ENCODE measurements at regions not wholly inside any gene's neighbourhood (a gene's known extent, or its start where the extent isn't known, plus 50 kb on each side); places are given as distances from the start of the nearest gene placed in this dataset.

DNA sequence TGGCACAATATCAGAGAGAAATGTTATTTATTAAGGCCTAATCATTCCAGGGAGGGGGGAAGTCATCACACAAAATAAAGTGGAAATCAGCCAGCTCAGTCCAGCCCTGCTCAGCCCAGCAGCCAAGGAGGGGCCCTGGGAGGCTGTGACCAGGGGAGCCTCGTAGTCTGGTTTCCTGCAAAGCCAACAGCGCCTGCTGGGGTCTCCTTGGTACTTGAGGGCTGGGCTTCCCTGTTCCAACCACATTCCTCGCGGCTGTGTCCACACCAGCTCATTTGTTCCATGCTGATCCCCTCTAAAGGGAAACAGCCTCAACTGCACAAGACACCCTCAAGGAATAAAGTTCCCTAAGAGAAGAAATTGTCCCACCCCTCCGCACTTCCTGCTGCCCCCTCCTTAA, 154.0 kb downstream of the TMEM132E start:
- no peak overlapping the region for H3K4me3 ChIP-seq (ENCODE audit: low read depth, low read length)
- TF ChIP-seq, protein P1, sequence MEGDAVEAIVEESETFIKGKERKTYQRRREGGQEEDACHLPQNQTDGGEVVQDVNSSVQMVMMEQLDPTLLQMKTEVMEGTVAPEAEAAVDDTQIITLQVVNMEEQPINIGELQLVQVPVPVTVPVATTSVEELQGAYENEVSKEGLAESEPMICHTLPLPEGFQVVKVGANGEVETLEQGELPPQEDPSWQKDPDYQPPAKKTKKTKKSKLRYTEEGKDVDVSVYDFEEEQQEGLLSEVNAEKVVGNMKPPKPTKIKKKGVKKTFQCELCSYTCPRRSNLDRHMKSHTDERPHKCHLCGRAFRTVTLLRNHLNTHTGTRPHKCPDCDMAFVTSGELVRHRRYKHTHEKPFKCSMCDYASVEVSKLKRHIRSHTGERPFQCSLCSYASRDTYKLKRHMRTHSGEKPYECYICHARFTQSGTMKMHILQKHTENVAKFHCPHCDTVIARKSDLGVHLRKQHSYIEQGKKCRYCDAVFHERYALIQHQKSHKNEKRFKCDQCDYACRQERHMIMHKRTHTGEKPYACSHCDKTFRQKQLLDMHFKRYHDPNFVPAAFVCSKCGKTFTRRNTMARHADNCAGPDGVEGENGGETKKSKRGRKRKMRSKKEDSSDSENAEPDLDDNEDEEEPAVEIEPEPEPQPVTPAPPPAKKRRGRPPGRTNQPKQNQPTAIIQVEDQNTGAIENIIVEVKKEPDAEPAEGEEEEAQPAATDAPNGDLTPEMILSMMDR (IDR thresholded peaks at IDR 0.05; ENCODE audit: borderline replicate concordance, insufficient read depth, low read depth, low read length), result no peak

DNA sequence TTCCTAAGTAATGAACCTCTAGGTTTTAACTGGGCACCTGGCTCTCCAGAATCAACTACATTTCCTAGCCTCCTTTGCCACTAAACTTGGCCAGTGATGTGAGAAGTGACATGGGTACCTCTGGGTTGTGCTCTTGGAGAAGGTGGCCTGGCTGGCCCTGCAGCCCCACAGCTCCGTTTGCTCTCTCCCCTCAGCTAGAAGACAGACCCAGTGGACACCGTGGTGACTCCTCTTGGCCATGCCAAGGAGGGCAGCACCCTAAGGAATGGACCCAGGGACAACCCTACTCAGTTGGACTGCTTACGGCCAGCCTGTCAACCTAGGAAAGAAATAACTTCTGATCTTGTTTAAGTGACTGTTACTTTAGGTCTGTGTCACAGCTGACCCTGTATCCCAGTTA, 151.4 kb downstream of the TMEM132E start:
- no peak overlapping the region for H3K4me3 ChIP-seq (ENCODE audit: low read depth, low read length)
- TF ChIP-seq, protein P1 (IDR thresholded peaks at IDR 0.05; ENCODE audit: borderline replicate concordance, insufficient read depth, low read depth, low read length), result no peak

DNA sequence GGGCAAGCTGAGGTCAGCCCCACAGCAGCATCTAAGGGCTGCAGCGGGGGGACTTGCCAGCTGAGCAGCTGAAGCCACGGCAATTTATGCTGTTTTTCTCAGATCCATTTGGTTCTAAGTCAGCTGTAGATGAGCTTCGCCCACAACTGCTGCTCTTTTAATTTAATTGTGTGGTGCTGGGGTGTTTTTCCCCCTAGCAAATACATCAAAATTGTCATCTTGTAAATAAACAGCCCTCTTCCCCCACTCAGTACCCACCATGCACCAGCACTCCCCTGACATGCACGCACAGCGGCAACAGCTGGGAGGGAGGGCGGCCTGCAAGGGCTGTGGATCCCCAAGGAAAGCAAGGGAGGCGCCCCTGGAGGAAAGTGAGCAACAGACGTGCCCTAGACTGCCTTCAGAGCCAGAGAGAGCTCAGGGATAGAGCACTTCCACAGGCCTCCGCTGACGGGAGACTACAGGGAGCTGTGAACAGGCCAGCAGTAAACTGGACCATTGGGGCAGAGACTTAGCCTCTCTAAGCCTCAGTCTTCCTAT, 149.5 kb downstream of the TMEM132E start:
- TF ChIP-seq, protein P1 (IDR thresholded peaks at IDR 0.05; ENCODE audit: borderline replicate concordance, insufficient read depth, low read depth, low read length), result no peak

DNA sequence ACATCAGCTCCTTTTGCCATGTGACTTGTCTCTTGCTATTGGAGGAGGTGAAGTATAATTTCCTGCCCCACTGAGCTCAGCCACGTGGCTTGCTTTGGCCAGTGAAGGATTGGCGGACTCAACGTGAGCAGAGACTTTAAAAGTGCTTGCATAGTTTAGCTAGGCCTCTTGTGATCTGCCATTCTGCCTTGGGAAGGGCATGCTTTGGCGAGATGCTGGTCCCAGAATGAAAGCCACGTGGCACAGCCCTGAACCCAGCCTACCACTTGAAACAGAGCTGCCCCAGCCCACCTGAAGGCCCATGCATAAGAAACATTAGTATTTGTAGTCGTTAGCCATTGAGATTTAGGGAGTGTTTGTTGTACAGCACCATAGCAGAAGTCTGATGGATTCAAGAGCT, 148.2 kb downstream of the TMEM132E start:
- TF ChIP-seq, protein P1 (IDR thresholded peaks at IDR 0.05; ENCODE audit: borderline replicate concordance, insufficient read depth, low read depth, low read length), result no peak
- H3K4me3 ChIP-seq (ENCODE audit: low read depth, low read length), result no peak overlapping the region

More for the DNA sequence above, 149.5 kb downstream of the TMEM132E start:
- no peak overlapping the region for H3K4me3 ChIP-seq (ENCODE audit: low read depth, low read length)

DNA sequence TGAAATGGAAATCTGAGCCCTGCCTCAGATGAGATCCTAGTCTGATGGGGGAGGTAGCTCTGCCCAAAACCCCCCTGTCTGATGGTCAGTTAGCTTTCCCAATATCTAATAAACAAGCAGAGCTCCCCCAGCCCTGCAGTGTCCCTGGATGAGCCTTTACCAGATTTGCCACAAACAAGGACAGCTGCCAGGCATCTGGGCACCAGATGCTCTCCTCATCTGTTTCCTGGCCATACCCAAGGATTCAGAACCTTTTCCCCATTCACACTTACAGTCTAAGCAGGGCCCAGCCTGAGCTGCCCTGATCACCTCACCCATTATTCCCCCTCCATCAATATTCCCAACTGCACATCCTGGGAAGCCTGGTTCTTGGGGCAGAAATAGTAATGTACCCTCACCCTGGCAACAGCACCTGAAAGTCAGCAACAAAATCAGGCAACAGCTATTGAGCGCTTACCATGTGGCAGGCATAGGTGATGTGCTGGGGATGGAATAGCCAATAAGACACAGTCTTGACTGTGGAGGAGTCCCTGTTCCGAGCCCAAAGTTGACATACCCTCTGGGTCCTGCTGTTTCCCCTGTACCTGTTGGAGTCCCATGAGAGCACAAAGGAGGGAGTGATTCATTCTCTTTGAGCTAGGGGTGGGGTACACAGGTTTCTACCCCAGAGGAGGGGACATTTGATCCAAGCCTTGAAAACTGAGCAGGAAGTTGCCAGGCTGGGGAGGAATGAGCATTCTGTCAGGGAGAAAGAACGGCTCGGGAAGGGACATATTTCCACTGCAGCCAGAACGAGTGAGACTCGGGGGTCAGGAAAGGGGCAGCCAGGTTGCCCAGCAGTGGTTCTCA, 147.4 kb downstream of the TMEM132E start:
- TF ChIP-seq, protein P1 (IDR thresholded peaks at IDR 0.05; ENCODE audit: borderline replicate concordance, insufficient read depth, low read depth, low read length), result no peak
- no peak overlapping the region for H3K4me3 ChIP-seq (ENCODE audit: low read depth, low read length)

DNA sequence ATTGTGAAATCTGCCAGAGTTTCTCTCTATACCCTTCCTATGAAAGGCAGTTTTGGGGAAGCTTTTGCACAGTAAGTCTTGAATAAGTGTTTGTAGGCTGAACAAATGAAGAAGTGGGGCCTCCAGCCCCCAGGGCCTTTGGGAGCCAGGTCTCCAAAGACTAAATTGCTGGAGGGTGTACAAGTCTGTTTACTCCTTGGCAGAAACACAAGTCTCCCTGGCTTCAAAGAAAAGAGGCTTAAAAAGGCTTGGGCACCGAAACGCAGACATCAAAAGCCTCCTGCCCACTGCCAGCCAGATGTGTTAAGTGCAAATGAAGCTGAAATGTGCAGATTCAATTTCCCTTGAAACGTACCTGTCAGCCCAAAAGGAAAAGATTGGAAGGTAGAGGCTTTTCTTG, 146.3 kb downstream of the TMEM132E start:
- TF ChIP-seq, protein P1 (IDR thresholded peaks at IDR 0.05; ENCODE audit: borderline replicate concordance, insufficient read depth, low read depth, low read length), result no peak
- no peak overlapping the region for H3K4me3 ChIP-seq (ENCODE audit: low read depth, low read length)

DNA sequence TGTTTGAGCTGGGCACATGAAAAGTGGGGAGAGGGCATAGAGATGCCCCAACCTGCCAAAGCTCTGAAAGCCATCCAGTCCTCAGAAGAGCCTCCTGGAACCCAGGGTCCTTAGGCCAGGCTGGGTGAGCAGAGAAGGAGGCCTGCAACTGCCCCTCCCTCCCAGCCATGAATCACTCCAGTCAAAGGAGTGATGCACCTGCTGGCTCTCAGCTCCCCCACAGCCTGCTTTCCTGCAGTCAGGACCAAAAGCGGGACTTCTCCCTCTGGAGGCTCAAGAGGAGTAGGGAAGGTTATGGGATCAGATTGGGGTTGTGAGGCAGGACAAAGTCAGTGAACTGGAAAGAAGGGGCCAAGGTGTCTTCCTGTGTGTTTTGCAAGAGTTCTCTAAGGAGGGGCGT, 145.6 kb downstream of the TMEM132E start:
- H3K4me3 ChIP-seq (ENCODE audit: low read depth, low read length), result no peak overlapping the region
- TF ChIP-seq, protein P1 (IDR thresholded peaks at IDR 0.05; ENCODE audit: borderline replicate concordance, insufficient read depth, low read depth, low read length), result no peak

All from GM12875 (cell line).